Neural cell (in vitro differentiated cells): ENCODE measurements at regions not wholly inside any gene's neighbourhood (a gene's known extent, or its start where the extent isn't known, plus 50 kb on each side); places are given as distances from the start of the nearest gene placed in this dataset.

Source experiments
- EZH2 ChIP-seq: fragments of 200-600, 300-800 bp; shearing (Covaris generic), sonication (generic); IDR thresholded peaks from 2 replicates; pipeline ENCODE4 v1.6.1; 2014; ENCODE audit warnings: antibody characterized with exemption, low read length, borderline replicate concordance, mild to moderate bottlenecking; ENCODE audit not compliant: insufficient read depth, poor library complexity, severe bottlenecking
- MXI1 ChIP-seq: fragments of 450-650 bp; conservative IDR thresholded peaks from 2 replicates; pipeline ENCODE4 v1.6.1; 2014; ENCODE audit warnings: antibody characterized with exemption, mild to moderate bottlenecking; ENCODE audit not compliant: poor library complexity, severe bottlenecking
- POLR2AphosphoS5 ChIP-seq: IDR thresholded peaks from 2 replicates; pipeline ENCODE4 v1.6.1; 2012
- TAF1 ChIP-seq: IDR thresholded peaks from 2 replicates; pipeline ENCODE4 v1.6.1; 2012; ENCODE audit warnings: low read depth
- TF ChIP-seq, protein P1 (sequence below): IDR thresholded peaks from 2 replicates; pipeline ENCODE4 v1.6.1; 2012; ENCODE audit warnings: borderline replicate concordance

GRCh38 chr5:159851053-159851452 lies 65.2 kb upstream of the ADRA1B start:
- no peak for TF ChIP-seq TAF1
- TF ChIP-seq, protein P1, sequence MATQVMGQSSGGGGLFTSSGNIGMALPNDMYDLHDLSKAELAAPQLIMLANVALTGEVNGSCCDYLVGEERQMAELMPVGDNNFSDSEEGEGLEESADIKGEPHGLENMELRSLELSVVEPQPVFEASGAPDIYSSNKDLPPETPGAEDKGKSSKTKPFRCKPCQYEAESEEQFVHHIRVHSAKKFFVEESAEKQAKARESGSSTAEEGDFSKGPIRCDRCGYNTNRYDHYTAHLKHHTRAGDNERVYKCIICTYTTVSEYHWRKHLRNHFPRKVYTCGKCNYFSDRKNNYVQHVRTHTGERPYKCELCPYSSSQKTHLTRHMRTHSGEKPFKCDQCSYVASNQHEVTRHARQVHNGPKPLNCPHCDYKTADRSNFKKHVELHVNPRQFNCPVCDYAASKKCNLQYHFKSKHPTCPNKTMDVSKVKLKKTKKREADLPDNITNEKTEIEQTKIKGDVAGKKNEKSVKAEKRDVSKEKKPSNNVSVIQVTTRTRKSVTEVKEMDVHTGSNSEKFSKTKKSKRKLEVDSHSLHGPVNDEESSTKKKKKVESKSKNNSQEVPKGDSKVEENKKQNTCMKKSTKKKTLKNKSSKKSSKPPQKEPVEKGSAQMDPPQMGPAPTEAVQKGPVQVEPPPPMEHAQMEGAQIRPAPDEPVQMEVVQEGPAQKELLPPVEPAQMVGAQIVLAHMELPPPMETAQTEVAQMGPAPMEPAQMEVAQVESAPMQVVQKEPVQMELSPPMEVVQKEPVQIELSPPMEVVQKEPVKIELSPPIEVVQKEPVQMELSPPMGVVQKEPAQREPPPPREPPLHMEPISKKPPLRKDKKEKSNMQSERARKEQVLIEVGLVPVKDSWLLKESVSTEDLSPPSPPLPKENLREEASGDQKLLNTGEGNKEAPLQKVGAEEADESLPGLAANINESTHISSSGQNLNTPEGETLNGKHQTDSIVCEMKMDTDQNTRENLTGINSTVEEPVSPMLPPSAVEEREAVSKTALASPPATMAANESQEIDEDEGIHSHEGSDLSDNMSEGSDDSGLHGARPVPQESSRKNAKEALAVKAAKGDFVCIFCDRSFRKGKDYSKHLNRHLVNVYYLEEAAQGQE = no peak
- no peak for TF ChIP-seq POLR2AphosphoS5
- no peak for TF ChIP-seq MXI1
- no peak for TF ChIP-seq EZH2
